Muscle layer of duodenum (tissue), 2 donors: ENCODE measurements at regions not wholly inside any gene's neighbourhood (a gene's known extent, or its start where the extent isn't known, plus 50 kb on each side); places are given as distances from the start of the nearest gene placed in this dataset.

Experiments
- H3K27ac ChIP-seq: one replicate; pipeline ENCODE4 v1.7.0; 2013; ENCODE audit warnings: mild to moderate bottlenecking, low read length
- H3K27me3 ChIP-seq: one replicate; pipeline ENCODE4 v1.7.0; 2013; ENCODE audit warnings: low read depth, mild to moderate bottlenecking, control low read depth, low read length
- H3K36me3 ChIP-seq, 2 donors: one replicate each; pipeline ENCODE4 v1.7.0; 2013; ENCODE audit warnings: low read length in 2 of 2, control low read depth in 1 of 2, mild to moderate bottlenecking in 1 of 2; ENCODE audit not compliant: insufficient read depth in 2 of 2, control insufficient read depth in 1 of 2
- H3K4me1 ChIP-seq, 2 donors: one replicate each; pipeline ENCODE4 v1.7.0; 2013; ENCODE audit warnings: low read length in 2 of 2, mild to moderate bottlenecking in 2 of 2, control low read depth in 1 of 2, moderate library complexity in 1 of 2; ENCODE audit not compliant: insufficient read depth in 2 of 2, control insufficient read depth in 1 of 2
- H3K4me3 ChIP-seq, 2 donors: one replicate each; pipeline ENCODE4 v1.7.0; 2013; ENCODE audit warnings: low read length in 2 of 2, low read depth in 1 of 2, mild to moderate bottlenecking in 1 of 2
- H3K9me3 ChIP-seq, 2 donors: one replicate each; pipeline ENCODE4 v1.7.0; 2013; ENCODE audit warnings: low read length in 2 of 2, control low read depth in 1 of 2, mild to moderate bottlenecking in 1 of 2; ENCODE audit not compliant: control insufficient read depth in 1 of 2
- donor health status: healthy.

DNA sequence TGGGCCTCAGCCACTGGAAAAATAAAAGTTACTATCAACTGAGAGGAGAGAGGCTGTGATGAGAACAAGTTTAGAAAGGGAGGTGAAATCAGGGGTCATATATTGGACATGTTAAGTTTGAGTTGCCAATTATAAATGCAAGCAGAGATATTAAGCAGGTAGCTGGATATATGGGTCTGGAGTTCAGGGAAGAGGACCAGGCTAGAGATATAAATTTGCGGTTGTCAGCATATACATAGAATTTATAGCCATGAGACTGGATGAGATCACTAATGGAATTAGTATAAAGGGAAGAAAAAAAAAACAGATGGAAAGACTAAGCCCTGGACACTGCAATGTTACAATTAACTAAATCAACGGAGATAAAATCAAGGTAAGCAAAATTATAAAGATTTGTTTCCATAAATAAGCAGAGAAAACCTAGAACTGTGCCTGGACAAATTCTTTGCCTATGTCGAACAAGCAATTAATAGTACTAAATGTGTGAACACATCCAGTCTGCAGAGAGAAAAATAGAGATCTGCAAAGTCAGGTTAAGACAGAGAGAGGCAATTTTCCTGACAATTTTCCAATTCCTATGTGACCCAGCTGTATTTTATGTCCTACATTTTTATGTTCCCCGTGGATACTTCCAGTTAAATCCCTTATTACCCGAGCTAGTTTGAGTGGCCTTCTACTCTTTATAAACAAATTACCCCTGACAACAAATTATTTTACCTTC lies 265.4 kb downstream of the GASK1B start:
- no peaks in the 10 kb centered on the region for H3K4me1 ChIP-seq
- H3K4me3 ChIP-seq: no peak overlapping the region
- no peaks in the 10 kb centered on the region for H3K36me3 ChIP-seq
- no peaks in the 10 kb centered on the region for H3K9me3 ChIP-seq
- H3K27me3 ChIP-seq: no peaks in the 10 kb centered on the region
- H3K27ac ChIP-seq: no peak overlapping the region

DNA sequence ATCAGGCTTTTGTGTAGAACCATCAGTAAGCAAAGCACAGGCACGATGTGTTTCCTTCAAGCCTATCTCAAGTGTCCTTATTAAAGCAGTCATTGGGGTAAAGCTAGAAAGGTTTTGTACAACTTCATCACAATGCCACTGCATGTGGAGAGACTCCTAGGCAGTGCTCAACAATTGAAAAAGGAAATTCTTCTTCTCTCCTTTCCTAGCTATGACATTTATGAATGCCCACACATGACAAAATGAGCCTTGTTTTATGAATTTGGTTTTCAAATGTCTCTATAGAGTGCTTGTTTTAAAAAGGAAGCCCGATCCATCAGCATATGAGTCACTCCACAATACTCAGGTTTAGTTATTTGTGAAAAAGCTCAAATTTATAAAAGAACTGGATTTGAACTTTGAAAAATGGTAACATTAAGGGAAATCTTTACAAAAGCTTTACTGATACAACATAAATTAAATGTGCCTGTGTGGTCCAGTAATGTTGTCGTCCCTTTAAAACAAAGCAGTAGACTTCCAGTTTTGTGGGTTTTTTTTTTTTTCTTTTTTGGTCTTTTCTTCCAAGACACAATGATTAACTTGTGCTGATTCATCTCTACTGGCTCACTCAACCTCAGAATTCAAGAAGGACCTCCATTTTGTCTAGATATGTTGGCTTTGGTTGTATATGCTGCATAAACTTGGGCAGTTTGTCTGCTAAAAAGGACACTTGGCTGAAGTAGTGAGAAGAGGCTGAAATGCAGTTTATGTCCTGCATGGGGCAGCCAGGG lies 273.8 kb downstream of the GASK1B start:
- Histone ChIP-seq H3K9me3 (no peaks in the 10 kb centered on the region), H3K36me3 (no peaks in the 10 kb centered on the region), H3K4me3 (no peak overlapping the region), H3K4me1 (no peaks in the 10 kb centered on the region), H3K27me3 (no peaks in the 10 kb centered on the region), H3K27ac (no peak overlapping the region)

DNA sequence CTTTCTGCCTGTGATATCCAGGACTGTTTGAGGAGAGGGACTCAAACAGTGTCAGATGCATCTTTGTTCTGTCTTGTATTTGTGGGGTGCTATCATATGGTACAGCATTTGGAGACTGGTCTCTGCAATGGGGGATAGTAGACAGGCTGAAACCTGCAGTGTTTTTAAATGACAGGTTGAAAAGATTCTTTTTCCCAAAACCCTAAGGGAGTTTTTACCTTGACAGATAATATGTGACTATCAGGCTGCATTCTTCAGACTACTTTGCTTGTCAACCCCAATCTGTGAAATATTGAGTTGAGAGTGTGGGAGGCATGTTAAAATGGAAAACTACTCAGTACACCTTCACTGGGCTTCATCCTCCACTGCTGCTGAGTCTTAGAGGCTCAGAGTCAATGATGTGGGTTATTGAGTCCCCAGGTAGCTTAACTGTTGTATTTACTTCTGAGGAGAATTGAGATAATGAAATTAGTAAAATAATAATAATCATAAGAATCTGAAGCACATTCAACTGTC lies 274.9 kb downstream of the GASK1B start:
- Histone ChIP-seq H3K9me3 (no peaks in the 10 kb centered on the region), H3K36me3 (no peaks in the 10 kb centered on the region), H3K27ac (no peak overlapping the region)

DNA sequence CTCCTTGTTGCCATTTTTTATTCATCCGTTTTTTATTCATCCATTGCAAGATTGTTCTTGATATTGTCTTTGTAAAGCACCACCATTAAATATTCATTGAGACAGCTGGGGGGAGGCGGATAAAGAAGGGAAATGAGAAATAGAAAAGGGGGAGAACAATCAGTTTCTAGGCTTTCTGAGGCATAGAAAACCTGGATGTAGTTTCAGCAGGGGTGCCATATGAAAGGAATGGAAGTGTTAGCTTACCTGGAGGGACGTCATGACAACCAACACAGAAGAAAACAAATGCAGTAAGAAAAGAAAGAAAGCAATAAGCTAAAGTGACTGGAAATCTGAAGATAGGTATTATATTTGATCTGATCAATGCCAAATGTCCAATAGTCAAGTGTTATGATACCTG lies 276.1 kb downstream of the GASK1B start:
- H3K36me3 ChIP-seq: no peaks in the 10 kb centered on the region
- H3K27ac ChIP-seq: no peak overlapping the region
- H3K4me1 ChIP-seq: no peaks in the 10 kb centered on the region
- no peak overlapping the region for H3K4me3 ChIP-seq
- no peaks in the 10 kb centered on the region for H3K27me3 ChIP-seq
- H3K9me3 ChIP-seq: no peaks in the 10 kb centered on the region

More for the DNA sequence above, 274.9 kb downstream of the GASK1B start:
- Histone ChIP-seq H3K27me3 (no peaks in the 10 kb centered on the region), H3K4me3 (no peak overlapping the region), H3K4me1 (no peaks in the 10 kb centered on the region)

DNA sequence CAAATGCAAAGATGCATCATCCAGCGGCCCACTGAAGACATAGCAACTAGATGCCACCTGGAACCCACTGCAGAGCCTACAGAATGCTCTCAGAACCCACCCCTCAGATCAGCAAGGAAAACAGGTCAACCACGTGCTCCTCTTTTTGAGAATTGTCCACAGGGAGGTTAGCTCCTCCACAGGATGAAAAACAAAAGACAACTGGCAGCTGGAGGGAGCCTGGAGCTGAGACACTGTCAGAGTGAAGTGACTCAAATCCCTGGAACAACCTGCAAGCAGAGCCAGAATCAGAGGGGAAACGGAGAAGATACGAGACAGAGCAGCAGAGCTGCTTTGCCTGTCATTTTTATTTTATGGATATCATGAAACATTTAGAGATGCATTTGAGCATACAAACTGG lies 277.6 kb downstream of the GASK1B start:
- H3K27ac ChIP-seq: no peak overlapping the region
- no peaks in the 10 kb centered on the region for H3K27me3 ChIP-seq
- no peak overlapping the region for H3K4me3 ChIP-seq
- H3K4me1 ChIP-seq: no peaks in the 10 kb centered on the region
- H3K9me3 ChIP-seq: no peaks in the 10 kb centered on the region
- no peaks in the 10 kb centered on the region for H3K36me3 ChIP-seq

DNA sequence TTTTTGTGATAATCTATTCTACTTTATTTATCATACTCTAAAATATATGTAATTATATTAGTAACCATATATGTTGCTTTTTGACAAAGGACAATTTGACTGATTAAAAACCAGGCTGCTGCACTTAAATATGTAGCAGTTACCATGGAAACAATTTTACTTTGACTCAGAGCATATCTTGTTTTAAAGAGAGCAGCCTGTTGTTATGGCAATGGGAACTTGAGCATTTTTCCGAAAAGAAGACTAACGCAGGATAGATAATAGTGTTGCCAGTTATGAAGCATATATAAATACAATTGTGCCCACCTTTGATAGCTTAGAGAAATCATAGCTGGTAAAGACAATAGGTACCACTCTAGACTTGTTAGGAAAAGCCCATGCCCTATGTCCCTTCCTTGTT lies 283.0 kb downstream of the GASK1B start:
- no peaks in the 10 kb centered on the region for H3K27me3 ChIP-seq
- H3K27ac ChIP-seq: no peak overlapping the region
- H3K4me1 ChIP-seq: no peaks in the 10 kb centered on the region
- no peaks in the 10 kb centered on the region for H3K36me3 ChIP-seq
- H3K4me3 ChIP-seq: no peak overlapping the region
- H3K9me3 ChIP-seq: no peaks in the 10 kb centered on the region

DNA sequence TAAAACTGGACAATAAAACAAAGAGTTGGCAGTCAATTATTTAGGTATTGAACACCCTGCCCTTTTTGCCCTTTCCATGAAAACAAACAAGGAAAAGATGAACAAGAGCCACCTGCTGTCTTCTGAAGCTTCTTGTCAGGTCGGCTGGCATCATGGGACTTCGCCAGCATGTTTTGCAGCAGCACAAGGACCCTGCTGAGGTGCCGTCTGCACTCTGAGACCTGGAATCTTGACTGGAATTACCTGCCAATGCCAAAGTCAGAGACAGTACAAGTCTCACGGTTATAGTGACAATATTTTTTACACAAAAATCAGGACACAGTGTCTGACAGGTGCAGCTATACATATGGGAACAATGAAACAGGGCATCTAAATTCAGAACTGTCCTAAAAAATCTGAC lies 284.5 kb downstream of the GASK1B start:
- no peak overlapping the region for H3K4me3 ChIP-seq
- no peaks in the 10 kb centered on the region for H3K4me1 ChIP-seq

DNA sequence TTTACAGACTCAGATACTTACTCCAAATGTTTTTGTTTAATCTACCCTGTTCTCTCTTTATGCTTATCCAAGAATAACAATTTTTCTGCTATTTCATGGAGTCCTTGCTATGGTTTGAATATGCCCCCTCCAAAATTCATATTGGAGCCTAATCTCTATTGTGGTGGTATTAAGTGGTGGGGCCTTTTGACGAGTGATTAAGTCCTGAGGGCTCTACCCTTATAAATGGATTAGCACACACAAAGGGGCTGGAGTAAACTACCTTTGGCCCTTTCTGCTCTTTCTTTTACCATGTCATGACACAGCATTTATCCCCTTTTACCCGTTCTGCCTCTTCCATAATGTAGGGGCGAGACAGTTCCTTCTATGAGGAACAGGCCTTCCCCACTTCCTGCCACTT lies 285.5 kb downstream of the GASK1B start:
- Histone ChIP-seq H3K27ac (no peak overlapping the region), H3K9me3 (no peaks in the 10 kb centered on the region), H3K4me1 (no peaks in the 10 kb centered on the region)

More for the DNA sequence above, 284.5 kb downstream of the GASK1B start:
- H3K9me3 ChIP-seq: no peaks in the 10 kb centered on the region
- no peaks in the 10 kb centered on the region for H3K36me3 ChIP-seq
- H3K27ac ChIP-seq: no peak overlapping the region
- H3K27me3 ChIP-seq: no peaks in the 10 kb centered on the region

DNA sequence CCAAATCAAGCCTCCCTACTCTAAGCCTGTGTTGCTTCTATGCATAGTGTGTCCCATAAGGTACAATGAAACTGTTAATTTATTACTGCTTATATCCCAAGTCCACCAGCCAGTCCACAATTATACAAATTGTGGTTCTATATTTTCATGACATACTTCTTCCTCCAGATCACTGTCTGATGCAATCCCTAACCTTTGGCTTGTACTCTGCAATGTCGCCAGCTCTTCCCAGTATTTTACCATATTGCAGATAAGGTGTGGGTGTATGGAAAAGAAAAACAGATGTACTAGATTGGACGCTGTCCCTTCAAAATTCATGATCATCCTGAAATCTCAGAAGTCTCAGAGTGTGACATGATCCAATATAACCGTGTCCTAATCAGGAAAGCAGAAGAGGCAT lies 286.2 kb downstream of the GASK1B start:
- H3K4me1 ChIP-seq: no peaks in the 10 kb centered on the region
- H3K9me3 ChIP-seq: no peaks in the 10 kb centered on the region
- no peak overlapping the region for H3K4me3 ChIP-seq
- no peaks in the 10 kb centered on the region for H3K36me3 ChIP-seq
- H3K27ac ChIP-seq: no peak overlapping the region
- H3K27me3 ChIP-seq: no peaks in the 10 kb centered on the region

More for the DNA sequence above, 285.5 kb downstream of the GASK1B start:
- Histone ChIP-seq H3K4me3 (no peak overlapping the region), H3K36me3 (no peaks in the 10 kb centered on the region), H3K27me3 (no peaks in the 10 kb centered on the region)

DNA sequence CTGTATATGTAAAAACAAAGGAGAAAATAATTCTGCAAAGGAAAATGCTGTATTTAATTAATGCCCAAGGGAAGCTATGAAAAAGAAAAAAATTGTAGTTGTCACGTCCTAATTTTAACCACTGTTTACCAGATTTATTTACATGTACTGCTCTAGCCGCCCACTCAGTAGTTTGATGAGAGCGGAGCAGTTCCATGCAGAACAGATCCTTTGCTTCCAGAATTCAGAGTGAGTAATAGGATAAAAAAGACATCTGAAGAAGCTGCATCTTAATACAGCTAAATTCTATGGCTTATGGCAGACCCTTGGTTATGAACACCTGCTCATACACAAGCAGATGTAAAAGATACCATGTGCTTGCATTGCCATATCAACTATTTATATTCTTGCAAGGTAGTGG lies 287.0 kb downstream of the GASK1B start:
- no peaks in the 10 kb centered on the region for H3K36me3 ChIP-seq
- H3K4me1 ChIP-seq: no peaks in the 10 kb centered on the region
- H3K4me3 ChIP-seq: no peak overlapping the region
- H3K27ac ChIP-seq: no peak overlapping the region
- no peaks in the 10 kb centered on the region for H3K9me3 ChIP-seq
- no peaks in the 10 kb centered on the region for H3K27me3 ChIP-seq

DNA sequence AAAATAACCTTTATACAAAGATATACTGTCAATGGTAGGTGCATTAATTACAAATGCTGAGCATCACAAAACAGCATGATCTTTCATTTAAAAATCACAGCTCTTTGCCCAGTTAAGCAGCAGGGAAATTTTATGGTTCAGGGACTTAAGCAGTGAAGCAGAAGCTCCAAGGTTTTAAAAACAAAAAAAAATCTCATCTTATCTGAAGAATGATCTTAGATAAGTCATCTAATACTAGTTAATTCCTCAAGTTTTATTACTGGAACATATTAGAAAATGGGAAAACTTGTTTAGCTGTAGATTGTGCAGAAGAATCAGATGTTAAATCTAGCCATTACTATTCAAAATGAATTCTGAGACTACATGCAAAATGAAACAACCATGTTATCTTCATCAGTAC lies 289.9 kb downstream of the GASK1B start:
- Histone ChIP-seq H3K4me3 (no peak overlapping the region), H3K36me3 (no peaks in the 10 kb centered on the region), H3K27ac (no peak overlapping the region), H3K27me3 (no peaks in the 10 kb centered on the region), H3K4me1 (no peaks in the 10 kb centered on the region), H3K9me3 (no peaks in the 10 kb centered on the region)
